ENCODE measurements at regions not wholly inside any gene's neighbourhood (a gene's known extent, or its start where the extent isn't known, plus 50 kb on each side); places are given as distances from the start of the nearest gene placed in this dataset.
"Not testable (repeated sequence)": the region's sequence is repeated elsewhere in the genome, so short reads cannot be mapped to it uniquely, and the experiment has no call there.

DNA sequence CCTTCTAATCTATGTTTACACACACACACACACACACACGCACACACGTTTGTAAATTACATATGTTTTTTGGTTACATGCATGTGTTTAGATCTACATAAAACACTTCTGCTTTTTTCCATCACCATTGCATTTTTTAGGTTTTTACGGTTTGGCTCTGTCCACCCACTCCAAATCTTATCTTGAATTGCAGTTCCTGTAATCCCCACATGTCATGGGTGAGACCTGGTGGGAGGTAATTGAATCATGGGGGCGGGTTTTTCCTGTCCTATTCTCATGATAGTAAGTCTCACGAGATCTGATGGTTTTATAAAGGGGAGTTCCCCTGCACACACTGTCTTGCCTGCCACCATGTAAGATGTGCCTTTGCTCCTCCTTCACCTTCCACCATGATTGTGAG lies 188.7 kb upstream of the TSHZ3 start:
- H3K36me3 Mint-ChIP-seq (ENCODE audit: low read depth); H3K27ac Mint-ChIP-seq; H3K4me3 Mint-ChIP-seq; H3K4me1 Mint-ChIP-seq (ENCODE audit: low read depth); H3K27me3 Mint-ChIP-seq: not testable (repeated sequence)
- peaks cover 12% of the 10 kb centered on the region for H3K9me3 Mint-ChIP-seq

DNA sequence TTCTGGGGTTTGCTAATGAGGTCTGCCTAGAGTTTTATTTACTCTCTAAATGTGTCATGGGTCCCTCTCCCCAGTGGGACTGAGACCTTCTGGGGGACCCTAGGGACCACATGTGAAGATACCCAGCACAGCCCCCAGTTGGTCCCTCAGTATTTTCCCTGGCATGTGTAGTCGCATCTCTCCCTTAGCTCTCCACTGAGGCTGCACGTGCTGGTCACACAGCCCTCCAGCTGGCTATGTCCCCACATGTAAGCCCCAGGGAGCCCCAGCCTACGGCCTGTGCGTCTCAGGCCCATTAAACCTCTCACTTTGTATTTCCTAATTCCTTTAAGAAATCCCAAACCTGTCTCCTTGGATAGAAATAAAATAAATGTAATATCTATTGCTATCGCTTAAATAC lies 189.6 kb upstream of the TSHZ3 start:
- H3K4me1 Mint-ChIP-seq (ENCODE audit: low read depth): no peaks in the 10 kb centered on the region
- peaks cover 13% of the 10 kb centered on the region for H3K9me3 Mint-ChIP-seq
- no peak overlapping the region for H3K27ac Mint-ChIP-seq
- H3K27me3 Mint-ChIP-seq: peaks cover 6% of the 10 kb centered on the region
- no peak overlapping the region for H3K4me3 Mint-ChIP-seq
- H3K36me3 Mint-ChIP-seq (ENCODE audit: low read depth): no peaks in the 10 kb centered on the region

DNA sequence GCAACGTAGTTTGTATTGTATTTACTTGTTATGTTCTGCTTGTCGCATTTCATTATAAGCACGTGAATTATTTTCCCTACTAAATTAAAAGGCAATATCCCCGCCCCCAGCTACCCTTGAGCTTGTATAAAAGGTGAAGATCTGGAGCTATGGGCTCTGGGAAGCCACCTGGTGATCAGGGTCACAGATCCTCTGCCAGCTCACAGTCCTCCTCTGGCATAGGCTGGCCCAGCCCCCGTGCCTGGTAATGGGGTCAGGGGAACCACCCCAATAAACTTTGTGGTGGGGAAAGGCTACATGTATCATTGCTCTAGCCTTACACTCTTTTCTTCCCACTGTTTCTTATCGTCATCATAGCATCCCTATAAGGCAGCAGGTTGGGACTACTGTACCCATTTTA lies 190.2 kb upstream of the TSHZ3 start:
- Mint-ChIP-seq H3K4me1 (ENCODE audit: low read depth) (no peaks in the 10 kb centered on the region), H3K36me3 (ENCODE audit: low read depth) (no peaks in the 10 kb centered on the region), H3K9me3 (peaks cover 17% of the 10 kb centered on the region), H3K4me3 (no peak overlapping the region), H3K27me3 (peaks cover 6% of the 10 kb centered on the region), H3K27ac (no peak overlapping the region)

DNA sequence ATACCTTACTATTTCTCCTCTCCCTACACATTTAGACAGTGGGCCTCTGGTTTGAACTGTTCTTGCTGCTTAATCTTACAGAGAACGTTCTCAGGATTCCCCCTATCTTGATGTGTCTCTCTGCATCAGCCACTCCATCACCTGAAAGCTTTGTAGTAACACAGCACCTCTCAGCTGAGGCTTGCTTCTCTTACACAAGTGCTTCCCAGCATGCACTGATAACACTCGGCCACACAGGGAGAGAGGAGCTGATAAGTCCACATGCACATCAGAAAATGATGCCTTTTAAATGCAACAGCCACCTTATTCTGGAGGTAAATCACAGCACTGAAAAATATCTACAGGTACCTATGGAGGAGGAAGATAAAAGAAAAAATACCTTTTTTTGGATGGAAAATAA lies 192.2 kb upstream of the TSHZ3 start:
- no peaks in the 10 kb centered on the region for H3K4me1 Mint-ChIP-seq (ENCODE audit: low read depth)
- no peaks in the 10 kb centered on the region for H3K36me3 Mint-ChIP-seq (ENCODE audit: low read depth)
- H3K27me3 Mint-ChIP-seq: peaks cover 6% of the 10 kb centered on the region
- H3K9me3 Mint-ChIP-seq: peaks cover 17% of the 10 kb centered on the region
- no peak overlapping the region for H3K4me3 Mint-ChIP-seq
- no peak overlapping the region for H3K27ac Mint-ChIP-seq

DNA sequence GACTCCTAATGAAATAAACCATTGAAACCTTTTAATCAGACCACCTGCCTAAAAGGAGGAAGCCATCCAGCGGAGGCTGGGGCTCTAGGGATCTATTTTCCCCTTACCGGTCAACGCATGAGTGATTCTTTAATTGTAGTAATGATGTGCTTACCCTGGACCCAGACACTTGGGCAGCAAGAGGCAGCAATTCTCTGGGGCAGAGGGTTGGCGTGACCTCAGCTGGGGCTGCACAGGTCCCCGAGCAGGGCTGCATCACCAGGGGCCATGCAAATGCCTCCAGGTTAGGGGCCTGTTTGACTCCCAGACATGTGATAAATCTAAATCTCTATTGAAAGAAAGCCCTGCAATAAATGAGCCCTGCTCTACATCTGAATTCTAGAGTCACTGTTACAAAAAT lies 194.2 kb upstream of the TSHZ3 start:
- Mint-ChIP-seq H3K4me1 (ENCODE audit: low read depth) (no peaks in the 10 kb centered on the region), H3K4me3 (no peak overlapping the region), H3K36me3 (ENCODE audit: low read depth) (no peaks in the 10 kb centered on the region), H3K27me3 (peaks cover 6% of the 10 kb centered on the region), H3K27ac (no peak overlapping the region), H3K9me3 (peaks cover 5% of the 10 kb centered on the region)

DNA sequence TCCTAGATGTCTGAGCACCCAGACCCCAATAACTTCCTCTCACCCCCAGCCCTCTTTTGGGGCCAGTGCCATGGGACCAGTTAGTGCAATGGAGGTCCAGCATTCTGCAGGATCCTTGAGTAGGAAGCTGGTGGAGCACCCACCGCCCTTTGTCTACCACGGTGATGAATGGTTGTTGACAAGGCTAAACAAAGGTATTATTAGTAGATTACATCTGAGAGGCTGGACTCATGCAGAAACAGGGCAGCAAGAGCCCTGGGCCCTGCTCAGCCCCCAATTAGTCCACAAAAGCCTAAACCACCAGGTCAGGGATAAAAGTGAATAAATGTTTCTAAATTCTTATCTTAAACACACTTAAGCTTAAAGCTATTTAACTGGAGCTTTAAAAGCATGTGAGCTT lies 196.5 kb upstream of the TSHZ3 start:
- H3K27me3 Mint-ChIP-seq: peaks cover 15% of the 10 kb centered on the region
- no peaks in the 10 kb centered on the region for H3K4me1 Mint-ChIP-seq (ENCODE audit: low read depth)
- H3K9me3 Mint-ChIP-seq: peaks cover 5% of the 10 kb centered on the region
- no peak overlapping the region for H3K27ac Mint-ChIP-seq
- H3K36me3 Mint-ChIP-seq (ENCODE audit: low read depth): no peaks in the 10 kb centered on the region
- no peak overlapping the region for H3K4me3 Mint-ChIP-seq

DNA sequence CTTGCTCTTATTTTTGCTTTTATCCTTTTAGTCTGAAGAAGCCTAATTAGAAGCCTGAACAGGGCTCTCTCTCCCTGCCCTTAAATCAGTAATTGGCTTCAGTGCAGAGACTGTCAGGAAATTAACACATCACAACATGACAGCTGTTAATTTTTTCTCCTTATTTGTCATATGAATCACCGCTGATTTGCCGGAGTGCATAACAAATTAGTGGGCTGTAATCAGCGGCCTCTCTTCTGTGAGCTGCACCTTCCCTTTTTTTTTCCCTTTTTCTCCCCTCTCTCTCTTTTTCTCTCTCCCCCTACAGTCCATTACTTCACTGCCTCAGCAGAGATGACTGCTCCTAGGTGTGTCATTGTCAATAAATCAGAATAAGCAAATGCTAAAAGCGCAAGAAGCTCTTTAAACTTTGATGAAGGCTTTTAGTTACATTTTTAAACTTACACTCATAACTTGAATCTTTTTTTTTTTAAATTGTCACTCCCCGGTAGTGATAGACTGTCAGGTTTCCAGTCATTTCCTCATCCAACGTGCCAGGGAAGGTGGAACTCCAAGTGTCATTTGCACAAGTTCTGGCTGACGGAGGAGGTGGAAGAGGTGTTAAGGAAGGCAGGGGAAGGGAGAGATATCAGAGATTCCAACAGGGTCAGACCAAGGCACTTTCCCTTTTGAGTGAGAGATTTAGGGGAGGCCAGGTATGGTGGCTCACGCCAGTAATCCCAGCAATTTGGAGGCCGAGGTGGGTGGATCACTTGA lies 197.1 kb upstream of the TSHZ3 start:
- Mint-ChIP-seq H3K36me3 (ENCODE audit: low read depth) (no peaks in the 10 kb centered on the region), H3K4me1 (ENCODE audit: low read depth) (no peaks in the 10 kb centered on the region), H3K27ac (no peak overlapping the region)

DNA sequence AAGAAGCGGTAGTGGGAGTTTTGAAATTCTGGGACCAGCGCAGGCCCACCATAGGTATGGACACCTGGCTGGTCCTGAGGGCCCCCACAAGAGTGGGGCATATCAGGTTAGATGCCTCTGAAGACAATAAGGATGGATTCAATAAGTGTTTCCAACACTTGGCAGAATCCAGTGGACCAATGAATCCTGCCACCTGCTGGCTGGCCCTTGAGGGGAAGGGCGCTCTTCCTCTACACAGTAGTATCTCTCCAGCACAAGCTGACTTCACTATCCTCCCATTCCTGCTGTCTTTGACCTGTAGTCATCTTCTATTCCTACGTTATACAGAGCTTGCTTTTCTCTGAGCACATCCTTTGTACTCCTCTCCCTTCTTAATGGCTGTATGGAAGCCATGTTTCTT lies 199.7 kb upstream of the TSHZ3 start:
- H3K27me3 Mint-ChIP-seq: peaks cover 9% of the 10 kb centered on the region
- no peaks in the 10 kb centered on the region for H3K4me1 Mint-ChIP-seq (ENCODE audit: low read depth)
- H3K4me3 Mint-ChIP-seq: no peak overlapping the region
- H3K36me3 Mint-ChIP-seq (ENCODE audit: low read depth): no peaks in the 10 kb centered on the region
- H3K27ac Mint-ChIP-seq: no peak overlapping the region
- H3K9me3 Mint-ChIP-seq: peaks cover 4% of the 10 kb centered on the region

More for the DNA sequence above, 197.1 kb upstream of the TSHZ3 start:
- H3K27me3 Mint-ChIP-seq: peaks cover 15% of the 10 kb centered on the region
- no peak overlapping the region for H3K4me3 Mint-ChIP-seq
- H3K9me3 Mint-ChIP-seq: peaks cover 5% of the 10 kb centered on the region

DNA sequence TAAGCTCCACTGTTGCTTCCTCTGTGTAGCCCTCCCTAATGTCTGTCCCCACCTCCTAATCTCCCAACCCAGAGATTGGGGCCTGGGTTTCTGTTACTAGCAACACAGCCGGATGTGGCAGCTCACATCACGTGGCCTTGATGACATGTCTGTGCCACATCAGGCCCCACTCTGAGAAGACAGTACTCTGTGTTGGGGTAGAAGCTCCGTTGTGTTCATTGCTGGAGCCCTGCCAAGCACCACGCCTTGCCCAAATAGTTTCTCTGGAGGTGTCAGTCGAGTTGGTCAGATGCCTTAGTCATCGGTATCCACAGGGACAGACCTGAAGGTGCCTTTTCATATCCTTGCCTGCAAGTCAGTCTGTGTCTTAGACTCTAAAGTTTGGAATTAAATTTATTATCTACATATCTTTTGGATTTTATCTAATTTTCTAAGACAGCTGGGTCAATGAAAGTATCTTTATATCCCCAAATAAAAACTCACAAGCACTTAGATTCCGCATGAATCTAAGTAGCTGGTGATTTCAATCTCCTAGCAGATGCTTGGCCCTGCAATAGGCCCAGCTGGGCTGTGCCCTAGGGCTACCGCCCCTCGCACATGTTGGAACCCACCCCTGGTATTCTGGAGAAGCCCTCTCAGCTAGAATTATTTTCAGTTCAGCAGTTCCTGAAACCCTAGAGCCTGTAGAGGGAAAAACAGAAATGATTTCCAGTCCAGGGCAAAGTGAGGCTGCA lies 204.0 kb upstream of the TSHZ3 start:
- Mint-ChIP-seq H3K9me3 (no peaks in the 10 kb centered on the region), H3K4me3 (no peak overlapping the region), H3K4me1 (ENCODE audit: low read depth) (no peaks in the 10 kb centered on the region), H3K36me3 (ENCODE audit: low read depth) (no peaks in the 10 kb centered on the region), H3K27me3 (peaks cover 12% of the 10 kb centered on the region), H3K27ac (no peak overlapping the region)

DNA sequence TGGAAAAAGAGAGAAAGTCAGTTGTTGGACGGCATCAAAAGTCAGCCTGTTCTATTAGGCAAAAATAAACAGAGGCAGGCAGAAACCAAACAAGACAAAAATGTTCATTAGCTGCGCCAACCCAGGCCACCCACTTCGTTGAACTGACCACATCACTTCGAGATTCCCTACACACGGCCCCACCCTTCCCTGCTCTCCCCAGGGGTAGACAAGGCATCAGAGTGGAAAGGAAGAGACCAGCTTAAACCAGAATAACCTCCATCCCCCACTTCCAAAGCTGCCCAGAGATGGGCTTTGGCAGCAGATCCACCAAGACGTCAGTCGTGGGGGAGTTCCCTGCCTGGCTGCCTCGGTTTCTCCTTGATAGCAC lies 204.6 kb upstream of the TSHZ3 start:
- Mint-ChIP-seq H3K36me3 (ENCODE audit: low read depth) (no peaks in the 10 kb centered on the region), H3K4me3 (no peak overlapping the region), H3K27me3 (peaks cover 12% of the 10 kb centered on the region), H3K4me1 (ENCODE audit: low read depth) (no peaks in the 10 kb centered on the region), H3K27ac (no peak overlapping the region), H3K9me3 (no peaks in the 10 kb centered on the region)

DNA sequence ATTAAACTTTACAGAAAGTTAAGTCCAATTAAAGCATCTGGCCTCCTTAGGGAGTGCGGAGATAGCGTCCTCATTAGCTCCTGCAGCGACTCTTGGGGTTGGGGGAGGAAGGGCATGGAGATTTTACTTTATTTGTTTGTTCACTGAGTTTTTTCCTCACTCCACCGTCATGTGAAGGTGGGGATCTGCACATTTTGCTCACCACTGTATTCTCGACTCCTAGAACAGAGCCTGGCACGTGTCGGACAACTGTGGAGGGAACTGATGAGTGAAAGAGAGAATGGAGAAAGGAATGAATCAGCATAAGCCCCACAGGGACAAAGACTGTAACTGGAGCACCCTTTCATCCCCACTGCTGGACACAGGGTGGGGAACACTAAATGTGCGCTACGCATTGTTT lies 205.1 kb upstream of the TSHZ3 start:
- peaks cover 8% of the 10 kb centered on the region for H3K27me3 Mint-ChIP-seq
- H3K9me3 Mint-ChIP-seq: no peaks in the 10 kb centered on the region
- H3K4me3 Mint-ChIP-seq: no peak overlapping the region
- no peak overlapping the region for H3K27ac Mint-ChIP-seq
- no peaks in the 10 kb centered on the region for H3K4me1 Mint-ChIP-seq (ENCODE audit: low read depth)
- no peaks in the 10 kb centered on the region for H3K36me3 Mint-ChIP-seq (ENCODE audit: low read depth)

DNA sequence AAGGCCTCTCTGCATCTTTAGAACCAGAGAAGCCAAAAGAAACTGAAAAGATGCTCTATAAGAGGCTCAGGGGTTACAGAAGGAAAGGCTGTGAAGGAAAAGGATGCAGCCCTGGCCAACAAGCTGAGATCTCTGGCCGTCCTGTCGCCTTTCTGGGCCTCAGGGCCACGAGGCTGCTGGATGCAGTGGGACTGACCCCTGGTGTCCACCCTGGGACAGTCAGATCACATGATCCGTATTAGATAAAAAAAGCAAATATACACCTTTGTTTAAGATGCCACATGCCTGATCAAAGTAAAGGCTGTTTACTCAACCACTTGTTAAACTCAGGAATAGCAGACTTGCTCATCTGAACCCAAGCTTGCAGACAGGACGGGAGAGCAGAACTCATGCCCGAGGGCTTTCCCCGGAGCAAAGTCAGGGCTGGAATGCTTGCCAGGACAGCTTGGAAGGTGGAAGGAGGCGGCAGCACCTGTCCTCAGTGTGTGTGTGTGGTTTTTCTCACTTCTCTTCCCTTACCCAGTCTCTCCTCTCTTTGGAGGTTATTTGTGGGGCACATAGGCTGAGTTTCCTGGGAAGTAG lies 206.5 kb upstream of the TSHZ3 start:
- Mint-ChIP-seq H3K4me3 (no peak overlapping the region), H3K9me3 (peaks cover 6% of the 10 kb centered on the region), H3K27ac (no peak overlapping the region), H3K27me3 (peaks cover 4% of the 10 kb centered on the region), H3K4me1 (ENCODE audit: low read depth) (no peaks in the 10 kb centered on the region), H3K36me3 (ENCODE audit: low read depth) (no peaks in the 10 kb centered on the region)

DNA sequence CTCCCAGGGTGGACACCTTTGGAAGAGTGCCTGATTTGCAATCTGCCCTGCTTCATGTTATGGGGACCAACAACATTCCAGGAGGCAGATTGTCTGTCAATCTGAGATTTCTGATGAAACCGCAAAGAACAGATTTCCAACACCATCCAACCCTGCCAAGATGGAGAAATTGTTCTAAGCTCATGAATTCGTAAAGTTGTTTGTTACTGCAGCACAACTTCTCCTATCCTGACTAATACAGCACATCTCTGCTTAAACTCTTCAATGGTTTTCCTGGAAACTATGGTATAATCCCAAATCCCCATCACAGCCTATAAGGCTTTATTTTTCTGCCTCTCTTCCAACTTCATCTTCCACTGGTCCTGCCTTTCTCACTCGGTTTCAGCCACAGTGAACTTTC lies 210.3 kb upstream of the TSHZ3 start:
- Mint-ChIP-seq H3K36me3 (ENCODE audit: low read depth) (no peaks in the 10 kb centered on the region), H3K9me3 (peaks cover 6% of the 10 kb centered on the region), H3K27me3 (peaks cover 4% of the 10 kb centered on the region)

DNA sequence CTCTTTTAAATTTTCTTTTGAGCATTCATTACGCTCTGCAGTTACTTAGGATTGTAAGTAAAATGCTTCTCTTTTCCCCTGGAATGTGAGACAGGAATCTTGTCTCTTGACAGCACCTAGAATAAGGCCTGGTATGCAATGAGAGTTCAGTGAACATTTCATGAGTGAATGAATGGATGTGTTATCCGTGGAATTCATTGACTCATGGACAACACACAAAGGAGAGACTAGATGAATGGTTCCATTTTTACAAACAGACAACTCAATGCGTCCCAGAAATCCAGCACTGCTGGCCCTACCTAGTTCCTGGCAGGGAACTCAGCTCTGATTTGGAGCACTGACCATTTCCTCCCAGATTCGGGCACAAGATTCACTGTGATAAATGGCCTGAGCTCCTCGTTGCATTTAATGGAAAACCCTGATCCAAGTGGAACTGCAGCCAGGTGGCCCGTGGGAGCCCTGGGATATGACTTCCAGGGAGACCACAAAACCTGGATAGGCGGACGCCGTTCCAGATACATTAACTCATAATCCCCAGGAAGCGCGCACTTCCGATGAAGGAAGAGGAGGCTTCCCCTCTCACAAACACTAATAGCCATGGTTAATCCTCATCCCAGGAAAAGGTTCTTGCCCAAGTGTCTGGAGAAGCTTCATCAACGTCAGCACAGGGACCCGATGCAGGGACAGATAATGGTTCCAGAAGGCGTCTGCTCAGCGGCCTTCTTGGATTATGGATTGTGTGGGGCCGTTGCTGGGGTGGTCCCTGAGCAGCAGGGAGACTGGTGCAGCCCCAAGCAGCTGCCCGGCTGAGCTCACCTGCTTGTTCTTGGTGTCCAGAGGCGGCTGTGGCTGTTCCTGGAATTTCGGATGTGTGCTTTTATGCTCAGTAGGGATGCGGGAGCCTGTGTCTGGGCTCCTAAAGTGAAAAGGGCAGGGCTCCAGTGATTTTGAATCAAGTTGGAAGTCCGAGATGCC lies 211.1 kb upstream of the TSHZ3 start:
- Mint-ChIP-seq H3K27ac (no peak overlapping the region), H3K4me3 (no peak overlapping the region), H3K36me3 (ENCODE audit: low read depth) (no peaks in the 10 kb centered on the region), H3K4me1 (ENCODE audit: low read depth) (no peaks in the 10 kb centered on the region), H3K9me3 (peaks cover 6% of the 10 kb centered on the region), H3K27me3 (peaks cover 4% of the 10 kb centered on the region)

More for the DNA sequence above, 210.3 kb upstream of the TSHZ3 start:
- no peak overlapping the region for H3K27ac Mint-ChIP-seq
- no peaks in the 10 kb centered on the region for H3K4me1 Mint-ChIP-seq (ENCODE audit: low read depth)
- H3K4me3 Mint-ChIP-seq: no peak overlapping the region
